ENCODE measurements at regions not wholly inside any gene's neighbourhood (a gene's known extent, or its start where the extent isn't known, plus 50 kb on each side); places are given as distances from the start of the nearest gene placed in this dataset.

DNA sequence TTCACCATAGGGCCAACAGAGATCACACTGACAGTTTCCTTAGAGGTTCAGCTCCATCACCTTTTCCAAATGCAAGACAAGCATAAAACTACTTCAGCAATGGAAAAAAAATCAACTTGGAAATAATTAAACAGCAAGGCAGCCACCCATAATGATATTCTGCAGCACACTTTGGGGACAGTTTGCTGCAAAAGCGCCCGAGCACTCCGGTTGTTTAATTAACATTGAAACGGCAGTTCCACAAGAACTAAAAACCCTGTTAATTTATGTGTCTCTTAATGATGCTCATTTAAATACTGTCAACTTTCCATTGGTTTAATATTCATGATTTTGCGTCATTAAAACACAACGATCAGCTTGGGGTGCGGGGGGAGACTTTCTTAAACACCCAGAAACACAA is 153.2 kb downstream of the ELAVL4 start:
- H3K9me3 ChIP-seq (ENCODE audit: control insufficient read depth in 2 of 2, low read length in 2 of 2): no peaks in the 10 kb centered on the region
- H3K4me1 ChIP-seq (ENCODE audit: control insufficient read depth, insufficient read depth, low read length, poor library complexity, severe bottlenecking): no peaks in the 10 kb centered on the region
- H3K36me3 Mint-ChIP-seq: no peaks in the 10 kb centered on the region
- H3K4me1 Mint-ChIP-seq: no peaks in the 10 kb centered on the region
- no peaks in the 10 kb centered on the region for H3K27me3 ChIP-seq (ENCODE audit: control insufficient read depth, insufficient read depth, low read length)
- no peaks in the 10 kb centered on the region for H3K36me3 ChIP-seq (ENCODE audit: control insufficient read depth, insufficient read depth, low read length)
- no peak overlapping the region for H3K4me3 Mint-ChIP-seq
- no peak overlapping the region for H3K27ac Mint-ChIP-seq
- peaks cover 0 to 4% (median 0%) of the 10 kb centered on the region in 7 donors for H3K9me3 Mint-ChIP-seq
- H3K27ac ChIP-seq (ENCODE audit: insufficient read depth, low read length, poor library complexity, severe bottlenecking): no peak overlapping the region
- DNase-seq: no peak
- no peak for ATAC-seq (ENCODE audit: low read depth in 2 of 2)
- H3K4me3 ChIP-seq (ENCODE audit: low read depth, low read length): no peak overlapping the region
- peaks cover 5% of the 10 kb centered on the region for H3K27me3 Mint-ChIP-seq

DNA sequence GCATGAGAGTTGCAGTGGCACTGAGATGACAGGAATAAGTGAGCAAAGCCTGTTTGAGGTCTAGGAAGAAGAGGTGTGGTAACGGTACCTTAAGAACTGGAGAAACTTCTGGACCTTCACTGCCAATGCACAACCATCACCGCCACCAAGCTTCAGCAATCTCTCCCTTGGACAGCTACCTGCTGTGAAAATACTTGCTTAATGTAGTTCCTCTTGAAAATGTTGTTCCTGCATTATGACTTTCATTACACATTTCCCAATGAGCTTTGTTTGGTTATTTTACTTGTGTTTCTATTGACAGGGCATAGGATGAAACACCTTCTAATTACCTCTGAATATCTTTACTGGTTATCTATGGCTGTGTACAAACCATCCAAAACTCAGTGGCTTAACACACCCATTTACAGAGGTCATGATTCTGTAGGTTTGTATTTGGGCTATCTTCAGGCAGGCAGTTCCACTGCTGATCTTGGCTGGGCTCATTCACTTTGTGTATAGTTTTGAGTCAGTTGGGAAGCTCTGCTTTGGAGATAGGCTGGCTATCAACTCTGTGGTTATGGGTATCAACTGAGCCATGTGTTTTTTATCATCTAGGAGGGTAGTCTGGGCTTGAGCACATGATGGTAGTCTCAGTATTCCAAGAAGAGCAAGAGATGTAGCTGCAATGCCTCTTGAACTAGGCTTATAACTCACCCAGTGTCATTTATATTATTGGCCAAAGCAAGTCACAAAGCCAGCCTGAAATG is 149.4 kb downstream of the ELAVL4 start:
- Mint-ChIP-seq H3K4me1 (no peaks in the 10 kb centered on the region), H3K36me3 (no peaks in the 10 kb centered on the region), H3K9me3 (peaks cover 0 to 2% (median 0%) of the 10 kb centered on the region in 7 donors), H3K4me3 (no peak overlapping the region), H3K27me3 (peaks cover 5% of the 10 kb centered on the region), H3K27ac (no peak overlapping the region)
- H3K4me1 ChIP-seq (ENCODE audit: control insufficient read depth, insufficient read depth, low read length, poor library complexity, severe bottlenecking): no peaks in the 10 kb centered on the region
- ATAC-seq (ENCODE audit: low read depth in 2 of 2) (no peak), DNase-seq (no peak)
- no peaks in the 10 kb centered on the region for H3K27me3 ChIP-seq (ENCODE audit: control insufficient read depth, insufficient read depth, low read length)
- H3K36me3 ChIP-seq (ENCODE audit: control insufficient read depth, insufficient read depth, low read length): no peaks in the 10 kb centered on the region
- H3K27ac ChIP-seq (ENCODE audit: insufficient read depth, low read length, poor library complexity, severe bottlenecking): no peak overlapping the region
- H3K4me3 ChIP-seq (ENCODE audit: low read depth, low read length): no peak overlapping the region
- H3K9me3 ChIP-seq (ENCODE audit: control insufficient read depth in 2 of 2, low read length in 2 of 2): no peaks in the 10 kb centered on the region

DNA sequence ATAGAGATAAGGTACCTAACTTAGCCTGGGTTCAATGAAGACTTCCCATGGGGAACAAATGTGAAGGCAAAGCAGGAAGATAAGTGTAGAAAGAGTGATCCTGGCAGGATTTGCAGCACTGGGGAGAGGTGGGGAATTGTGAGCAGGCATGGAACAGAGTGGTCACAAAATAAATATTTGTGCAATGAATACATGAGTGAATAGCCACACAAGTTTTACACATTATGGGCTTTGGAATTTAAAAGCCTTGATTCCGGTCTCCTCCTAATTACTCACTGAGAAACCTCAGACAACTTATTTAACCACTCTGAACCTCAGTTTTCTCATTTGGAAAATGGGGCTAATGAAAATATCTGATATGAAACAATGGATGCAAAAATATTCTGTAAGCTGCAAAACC is 148.3 kb downstream of the ELAVL4 start:
- Histone ChIP-seq H3K27me3 (ENCODE audit: control insufficient read depth, insufficient read depth, low read length) (no peaks in the 10 kb centered on the region), H3K9me3 (ENCODE audit: control insufficient read depth in 2 of 2, low read length in 2 of 2) (no peaks in the 10 kb centered on the region), H3K4me3 (ENCODE audit: low read depth, low read length) (no peak overlapping the region), H3K4me1 (ENCODE audit: control insufficient read depth, insufficient read depth, low read length, poor library complexity, severe bottlenecking) (no peaks in the 10 kb centered on the region), H3K27ac (ENCODE audit: insufficient read depth, low read length, poor library complexity, severe bottlenecking) (no peak overlapping the region), H3K36me3 (ENCODE audit: control insufficient read depth, insufficient read depth, low read length) (no peaks in the 10 kb centered on the region)
- H3K27me3 Mint-ChIP-seq: peaks cover 5% of the 10 kb centered on the region
- DNase-seq (no peak), ATAC-seq (ENCODE audit: low read depth in 2 of 2) (no peak)
- no peaks in the 10 kb centered on the region for H3K9me3 Mint-ChIP-seq
- no peaks in the 10 kb centered on the region for H3K4me1 Mint-ChIP-seq
- no peak overlapping the region for H3K27ac Mint-ChIP-seq
- H3K36me3 Mint-ChIP-seq: no peaks in the 10 kb centered on the region
- no peak overlapping the region for H3K4me3 Mint-ChIP-seq

All from CD4-positive, CD25-positive, alpha-beta regulatory T cell (primary cell).